ENCODE measurements at regions not wholly inside any gene's neighbourhood (a gene's known extent, or its start where the extent isn't known, plus 50 kb on each side); places are given as distances from the start of the nearest gene placed in this dataset.

GRCh38 chr5:142508591-142508990 lies 177.3 kb downstream of the FGF1 start:
- no peak for DNase-seq (ENCODE audit: low read depth, low spot score)

DNA sequence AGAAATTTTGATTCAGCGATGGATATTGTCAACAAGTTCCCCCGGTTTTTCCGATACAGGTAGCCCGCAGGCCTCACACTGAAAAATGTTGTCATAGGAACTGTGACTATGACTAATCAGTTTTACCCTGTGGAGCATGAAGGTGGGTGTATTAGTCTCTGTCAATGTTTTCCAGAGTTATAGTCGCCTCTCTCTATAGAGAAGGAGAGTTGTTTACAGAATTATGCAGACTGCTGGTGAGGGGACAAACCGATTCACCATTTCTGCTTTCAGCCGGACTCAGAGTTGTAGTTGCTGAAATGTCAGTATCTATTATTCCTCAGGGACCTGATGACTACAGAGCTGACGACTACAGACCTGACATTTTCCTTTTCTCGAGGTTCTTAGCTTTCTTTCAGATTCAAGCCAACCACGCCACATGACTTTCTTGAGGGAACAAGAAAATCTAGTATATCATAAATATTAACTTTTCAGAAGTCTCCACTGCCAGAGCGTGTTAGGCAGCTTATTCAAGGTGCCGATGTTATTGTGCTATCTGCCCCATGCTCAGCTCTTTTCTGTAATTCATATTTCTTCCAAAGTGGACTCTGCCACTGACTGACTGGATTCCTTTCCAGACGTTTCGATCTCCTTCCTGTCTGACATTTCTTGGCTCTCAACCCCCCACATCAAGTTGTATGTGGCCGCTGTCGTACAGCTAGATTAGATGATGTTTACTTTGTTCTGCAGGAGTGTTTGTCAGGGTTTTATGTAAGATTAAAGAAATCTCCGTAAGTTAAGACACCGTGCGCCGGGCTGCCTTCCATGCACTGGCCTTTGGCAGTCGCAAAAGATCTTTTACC lies 178.1 kb downstream of the FGF1 start:
- DNase-seq (ENCODE audit: low read depth, low spot score), result no peak

DNA sequence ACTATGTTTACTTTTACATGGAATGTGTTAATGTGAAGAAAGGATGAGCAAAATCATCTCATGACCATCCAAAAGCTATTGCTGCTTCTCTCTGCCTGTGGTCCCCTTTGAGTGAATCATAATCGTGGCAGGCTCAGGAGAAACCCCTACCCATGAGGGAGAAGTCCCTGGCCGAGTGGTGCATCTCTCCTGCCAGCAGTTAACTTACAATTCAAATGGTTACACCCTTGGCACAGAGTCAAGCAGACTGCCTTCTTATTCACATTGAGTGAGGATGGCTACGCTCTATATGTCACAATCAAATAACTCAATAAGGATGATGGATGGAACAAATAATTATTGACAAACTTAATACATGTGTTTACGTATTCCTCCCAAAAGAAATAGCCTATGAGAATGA lies 179.1 kb downstream of the FGF1 start:
- DNase-seq (ENCODE audit: low read depth, low spot score), result no peak

DNA sequence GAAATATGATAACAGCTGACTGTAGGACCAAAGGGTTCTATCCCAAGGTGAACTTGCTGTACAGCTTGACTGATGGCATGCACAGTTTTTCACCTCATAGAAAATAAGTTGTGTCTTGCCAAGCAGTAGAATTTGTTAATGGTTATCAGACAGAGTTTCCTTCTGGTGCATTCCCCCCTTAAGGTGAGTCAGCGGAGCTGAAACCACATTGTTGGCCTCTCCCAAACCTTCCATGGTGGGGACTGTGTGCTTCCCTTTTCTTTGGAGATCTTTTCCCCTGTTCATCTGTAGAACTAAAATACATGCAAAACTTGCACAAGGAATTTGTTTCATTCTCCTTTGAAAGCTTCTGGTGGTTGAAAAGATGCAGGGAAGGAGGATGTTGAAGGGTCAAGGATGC lies 179.8 kb downstream of the FGF1 start:
- no peak for DNase-seq (ENCODE audit: low read depth, low spot score)

DNA sequence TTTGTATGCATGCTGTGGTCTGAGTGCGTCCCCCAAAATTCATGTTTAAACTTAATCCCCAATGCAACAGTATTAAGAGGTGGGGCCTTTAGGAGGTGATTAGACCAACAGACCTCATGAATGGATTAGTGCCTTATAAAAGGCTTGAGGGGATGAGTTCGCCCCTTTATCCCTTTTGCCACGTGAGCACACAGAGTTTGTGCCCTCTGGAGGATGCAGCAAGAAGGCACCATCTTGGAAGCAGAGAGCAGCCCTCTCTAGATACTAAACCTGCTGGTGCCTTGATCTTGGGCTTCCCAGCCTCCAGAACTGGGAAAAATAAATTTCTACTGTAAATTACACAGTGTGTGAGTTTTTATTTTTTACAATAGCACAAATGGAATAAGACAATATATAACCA lies 177.1 kb upstream of the SPRY4 start:
- no peak for DNase-seq (ENCODE audit: low read depth, low spot score)

DNA sequence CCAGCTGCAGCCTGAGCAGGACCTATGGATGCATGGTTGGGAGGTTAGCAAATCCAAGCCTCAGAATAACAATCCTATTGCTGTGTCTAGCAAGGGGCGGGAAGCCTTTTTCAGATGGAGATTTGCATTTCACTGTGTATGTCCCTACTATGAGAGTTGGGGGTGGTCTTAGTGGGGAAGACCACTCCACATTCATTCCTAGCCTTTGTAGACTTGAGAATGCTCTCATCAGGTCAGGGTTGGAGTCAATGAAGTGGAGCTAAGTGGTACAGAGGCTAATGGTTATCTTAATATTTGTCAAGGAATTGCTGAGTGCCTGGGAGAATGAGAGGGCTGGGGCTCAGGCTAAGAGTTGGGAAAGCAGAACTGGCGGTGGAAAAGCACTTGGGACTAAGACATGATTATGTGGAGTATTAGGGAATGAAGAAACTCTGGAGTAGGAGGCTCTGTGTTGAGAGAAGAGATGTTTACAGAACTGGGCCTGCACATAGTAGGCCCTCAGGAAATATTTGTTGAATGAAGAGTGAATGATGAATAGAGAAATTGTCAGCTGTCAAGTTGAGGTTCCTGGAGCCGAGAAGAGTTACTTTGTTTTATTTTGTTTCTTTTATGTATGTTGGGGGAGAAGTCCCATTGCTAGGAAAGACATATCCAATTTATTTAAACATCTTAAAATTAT lies 175.5 kb upstream of the SPRY4 start:
- DNase-seq (ENCODE audit: low read depth, low spot score), result no peak

DNA sequence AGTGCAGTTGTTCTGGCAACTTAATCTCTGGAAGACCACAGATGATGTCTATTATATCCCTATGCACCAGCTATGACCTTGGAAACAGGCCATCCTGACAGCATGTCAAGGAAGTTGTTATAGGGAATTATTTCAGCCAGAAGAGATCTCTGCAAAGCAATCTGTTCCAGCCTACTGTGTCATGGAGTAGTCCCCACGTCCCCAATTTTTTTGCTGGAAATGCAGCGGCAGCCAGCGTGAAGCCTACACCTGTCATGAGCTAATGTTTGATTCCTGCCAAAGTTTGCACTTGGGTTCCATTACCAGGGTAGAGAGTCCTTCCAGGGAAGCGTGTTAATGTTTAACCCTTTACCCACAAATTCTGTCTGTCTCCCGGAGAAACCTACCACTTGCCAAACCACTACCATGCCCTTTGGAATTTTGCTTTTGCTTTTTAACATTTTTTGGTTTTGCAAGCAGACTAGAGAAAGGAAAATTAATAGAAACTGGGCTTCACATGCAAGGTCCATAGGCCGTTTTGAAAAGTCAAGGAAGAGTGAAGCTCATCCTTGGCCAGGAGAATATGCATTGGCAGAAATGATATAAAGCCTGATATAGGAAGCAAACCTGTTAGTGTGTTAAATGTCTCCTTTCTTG lies 174.9 kb upstream of the SPRY4 start:
- no peak for DNase-seq (ENCODE audit: low read depth, low spot score)

DNA sequence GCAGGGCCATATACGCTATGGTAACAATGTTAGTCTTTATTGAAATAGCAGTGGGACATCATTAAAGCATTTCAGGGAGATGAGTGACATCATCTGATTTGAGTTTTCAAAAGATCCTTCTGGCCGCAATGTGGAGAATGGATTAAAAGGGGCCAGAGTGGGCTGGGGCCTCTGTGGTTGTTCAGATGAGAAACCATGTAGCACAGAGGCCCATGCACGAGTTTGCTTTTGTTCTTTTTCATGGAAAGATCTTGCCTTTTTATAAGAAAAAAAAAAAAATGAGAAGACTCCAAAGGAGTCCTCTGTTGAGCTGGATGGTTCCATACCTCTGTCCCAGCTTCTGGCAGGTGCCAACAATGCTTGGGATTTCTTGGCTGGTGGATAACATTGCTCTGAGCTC lies 173.5 kb upstream of the SPRY4 start:
- no peak for DNase-seq (ENCODE audit: low read depth, low spot score)

DNA sequence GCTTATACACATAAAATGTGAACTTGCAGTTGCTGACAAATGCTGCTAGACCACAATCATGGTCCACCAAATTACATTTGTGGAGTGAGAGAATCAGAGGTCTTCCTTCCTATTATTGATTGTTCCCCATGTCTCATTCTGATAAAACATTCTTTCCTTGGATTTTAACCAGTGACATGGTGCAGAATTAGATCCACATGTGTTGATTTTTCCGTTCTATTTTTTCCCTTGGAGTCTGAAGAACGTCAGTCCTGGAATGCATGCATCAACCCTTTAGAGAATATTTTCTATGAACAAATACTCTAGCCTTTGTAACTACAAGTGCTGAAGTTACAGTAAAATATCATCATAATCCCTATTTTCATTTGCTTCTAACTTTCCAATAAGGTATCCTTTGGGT lies 170.7 kb upstream of the SPRY4 start:
- DNase-seq (ENCODE audit: low read depth, low spot score), result no peak

DNA sequence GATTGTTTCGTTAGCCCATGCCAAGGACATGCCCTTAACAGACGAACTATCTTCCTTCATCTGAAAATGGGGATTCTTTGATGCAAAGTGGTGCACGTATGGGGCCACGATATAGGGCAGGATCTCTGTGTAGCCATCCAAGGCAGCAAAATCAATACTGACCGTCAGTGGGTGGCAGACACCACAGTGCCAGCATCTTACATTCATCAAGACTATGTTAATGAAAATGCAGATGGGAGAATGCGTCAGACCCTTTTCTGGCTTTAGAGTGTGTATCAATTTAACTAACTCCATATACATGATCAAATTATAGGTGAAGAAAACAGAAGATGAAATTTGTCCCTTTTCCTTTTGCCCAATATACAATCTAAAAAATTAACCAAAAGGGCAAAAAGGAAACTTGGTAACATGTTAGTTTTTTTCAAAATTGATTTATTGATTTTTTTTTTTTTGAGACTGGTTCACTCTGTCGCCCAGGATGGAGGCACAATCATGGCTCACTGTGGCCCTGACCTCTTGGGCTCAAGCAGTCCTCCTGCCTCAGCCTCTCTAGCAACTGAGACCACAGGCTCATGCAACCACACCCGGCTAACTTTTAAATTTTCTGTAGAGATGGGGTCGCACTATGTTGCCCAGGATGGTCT lies 169.2 kb upstream of the SPRY4 start:
- no peak for DNase-seq (ENCODE audit: low read depth, low spot score)

- DNase-seq (ENCODE audit: low read depth, low spot score), result peak; percentile 15
Observed at GRCh38 chr5:142492781-142493281, 168.0 kb upstream of the SPRY4 start.

GRCh38 chr5:142491679-142492078 lies 166.9 kb upstream of the SPRY4 start:
- DNase-seq (ENCODE audit: low read depth, low spot score), result no peak

DNA sequence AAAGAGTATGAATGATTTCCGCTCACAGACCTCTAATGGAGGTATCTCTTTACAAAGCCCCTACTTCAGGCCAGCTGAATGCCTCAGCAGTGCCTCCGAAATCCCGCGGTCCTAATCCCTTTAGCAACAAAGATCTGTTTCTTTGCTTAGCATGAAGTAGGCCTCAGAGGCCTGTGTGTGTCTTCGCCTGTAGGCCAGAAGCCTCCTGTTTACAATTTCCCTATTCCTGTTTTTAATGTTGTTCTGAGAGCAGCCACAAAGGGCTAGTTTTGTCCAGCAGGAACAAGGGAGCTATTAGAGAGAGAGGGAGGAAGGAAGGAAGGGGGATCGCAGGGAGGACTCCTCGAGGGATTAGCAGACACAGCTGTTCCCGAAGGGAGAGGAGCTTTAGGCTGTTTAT lies 166.4 kb upstream of the SPRY4 start:
- DNase-seq (ENCODE audit: low read depth, low spot score), result no peak

GRCh38 chr5:142486581-142486980 lies 161.8 kb upstream of the SPRY4 start:
- no peak for DNase-seq (ENCODE audit: low read depth, low spot score)

DNA sequence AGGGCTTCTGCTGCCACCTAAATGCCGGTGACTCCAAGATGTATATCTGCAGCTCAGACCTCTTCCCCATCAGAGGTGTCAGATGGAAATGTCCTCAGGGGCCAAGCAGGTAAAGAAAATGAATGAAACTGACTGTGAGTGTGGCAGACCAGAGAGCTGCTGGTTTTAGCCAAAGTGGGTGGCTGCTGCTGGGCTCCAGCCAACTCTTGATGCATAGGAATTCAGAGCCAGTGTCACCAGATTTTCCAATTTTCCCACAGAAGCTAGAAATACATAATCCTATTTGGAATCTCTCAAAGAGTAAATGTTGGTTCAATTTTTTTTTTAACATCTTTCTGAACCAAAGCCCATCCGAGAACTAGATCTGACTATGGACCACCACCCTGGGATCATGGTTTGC lies 161.2 kb upstream of the SPRY4 start:
- no peak for DNase-seq (ENCODE audit: low read depth, low spot score)

GRCh38 chr5:142484821-142485387 lies 160.1 kb upstream of the SPRY4 start:
- no peak for DNase-seq (ENCODE audit: low read depth, low spot score)

DNA sequence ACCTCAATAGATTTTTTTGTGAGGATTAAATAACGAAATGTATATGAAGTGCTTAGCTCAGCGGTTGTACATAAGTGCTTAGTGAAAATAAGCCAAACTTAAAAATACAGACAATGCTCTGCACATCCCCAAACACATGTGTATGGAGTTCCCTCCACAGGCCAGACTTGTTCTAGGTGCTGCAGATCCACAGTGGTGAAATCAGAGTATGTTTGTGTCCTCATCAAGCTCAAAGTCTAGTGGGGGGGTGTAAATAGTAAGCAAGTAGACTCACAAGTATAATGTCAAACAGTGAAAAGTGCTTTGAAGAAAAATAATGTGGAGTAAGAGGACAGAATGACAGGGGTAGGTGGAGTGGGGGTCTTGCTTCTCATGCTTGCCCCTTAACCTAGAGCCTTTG lies 157.4 kb upstream of the SPRY4 start:
- DNase-seq (ENCODE audit: low read depth, low spot score), result no peak

DNA sequence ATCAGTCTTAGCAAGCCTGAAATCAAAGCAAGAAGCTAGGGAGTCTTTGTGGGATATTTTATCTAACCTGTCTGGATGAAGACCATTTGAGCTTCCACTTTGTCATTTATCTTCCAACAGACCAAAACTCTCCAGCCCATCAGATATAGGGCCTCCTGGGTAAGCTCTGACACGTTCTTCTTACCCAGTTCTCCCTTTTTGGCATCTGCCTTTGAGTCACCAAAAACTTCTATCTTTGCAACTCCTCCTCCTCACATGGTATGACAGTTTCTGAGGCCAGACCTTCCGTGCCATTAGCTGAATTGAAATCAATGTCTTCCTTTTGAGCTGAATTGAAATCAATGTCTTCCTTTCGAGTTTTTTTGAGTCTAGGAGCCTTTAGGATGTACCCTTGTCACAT lies 156.6 kb upstream of the SPRY4 start:
- no peak for DNase-seq (ENCODE audit: low read depth, low spot score)

DNA sequence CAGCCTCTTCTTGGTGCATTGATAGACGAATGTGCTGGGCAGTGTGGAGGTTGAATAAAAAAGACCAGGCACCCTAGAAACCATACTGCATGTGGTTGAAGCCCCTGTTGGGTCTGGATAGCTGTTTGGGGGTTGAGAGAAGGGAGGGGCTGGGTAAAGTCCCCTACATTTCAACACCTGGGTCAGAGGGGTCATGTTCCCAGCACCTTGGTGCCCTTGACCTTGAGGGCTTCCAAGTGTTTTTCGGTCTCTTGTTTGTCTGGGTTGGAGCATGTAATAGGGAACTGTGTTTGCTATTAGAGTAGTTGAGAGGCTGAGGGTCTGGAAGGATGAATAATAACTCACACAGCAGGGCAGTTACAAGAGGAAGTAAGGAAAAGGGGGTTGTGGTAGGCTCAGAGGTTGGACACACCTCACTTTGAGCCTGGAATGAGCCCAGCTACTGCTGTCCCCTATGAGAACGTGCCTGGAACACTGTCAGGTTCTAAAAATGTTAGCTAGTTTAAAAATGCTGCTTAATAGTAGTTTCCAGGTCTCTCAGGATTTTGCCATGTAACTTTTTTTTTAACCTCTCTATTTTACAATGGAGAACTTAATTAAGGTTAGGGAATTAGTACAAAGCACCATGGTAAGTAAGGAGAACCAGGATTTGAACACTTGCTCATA lies 155.2 kb upstream of the SPRY4 start:
- no peak for DNase-seq (ENCODE audit: low read depth, low spot score)

GRCh38 chr5:142479150-142479549 lies 154.3 kb upstream of the SPRY4 start:
- no peak for DNase-seq (ENCODE audit: low read depth, low spot score)

GRCh38 chr5:142478113-142478512 lies 153.3 kb upstream of the SPRY4 start:
- DNase-seq (ENCODE audit: low read depth, low spot score), result no peak
